8988T (cell line): ENCODE measurements at regions not wholly inside any gene's neighbourhood (a gene's known extent, or its start where the extent isn't known, plus 50 kb on each side); places are given as distances from the start of the nearest gene placed in this dataset.
"Not testable (repeated sequence)": the region's sequence is repeated elsewhere in the genome, so short reads cannot be mapped to it uniquely, and the experiment has no call there.

ENCODE experiments used
- DNase-seq: peaks from one replicate; pipeline ENCODE4 v3.0.0; 2011

- DNase-seq, result no peak
Measured at GRCh38 chr12:67760586-67761275, 112.2 kb downstream of the DYRK2 start.

GRCh38 chr12:67761566-67761965 lies 113.0 kb downstream of the DYRK2 start:
- no peak for DNase-seq

- DNase-seq, result no peak
Measured at GRCh38 chr12:67764055-67764454, 115.5 kb downstream of the DYRK2 start.

GRCh38 chr12:67764946-67765619 lies 116.5 kb downstream of the DYRK2 start:
- DNase-seq, result no peak

- no peak for DNase-seq
Measured at GRCh38 chr12:67765776-67766766, 117.5 kb downstream of the DYRK2 start.

- DNase-seq, result no peak
Measured at GRCh38 chr12:67772267-67773169, 124.0 kb downstream of the DYRK2 start.

GRCh38 chr12:67773896-67774295 lies 125.4 kb downstream of the DYRK2 start:
- DNase-seq, result no peak

GRCh38 chr12:67774983-67775587 lies 126.5 kb downstream of the DYRK2 start:
- DNase-seq, result peak; percentile 42

- no peak for DNase-seq
Measured at GRCh38 chr12:67780580-67781084, 132.1 kb downstream of the DYRK2 start.

GRCh38 chr12:67782573-67782972 lies 134.0 kb downstream of the DYRK2 start:
- DNase-seq, result no peak

- no peak for DNase-seq
Measured at GRCh38 chr12:67783393-67783792, 134.8 kb downstream of the DYRK2 start.

- DNase-seq, result no peak
Measured at GRCh38 chr12:67784831-67785230, 136.3 kb downstream of the DYRK2 start.

- no peak for DNase-seq
Measured at GRCh38 chr12:67786086-67786485, 137.5 kb downstream of the DYRK2 start.

- no peak for DNase-seq
Measured at GRCh38 chr12:67788118-67788517, 139.6 kb downstream of the DYRK2 start.

- no peak for DNase-seq
Measured at GRCh38 chr12:67789266-67789665, 140.7 kb downstream of the DYRK2 start.

- DNase-seq, result no peak
Measured at GRCh38 chr12:67790660-67791059, 142.1 kb downstream of the DYRK2 start.

- not testable (repeated sequence) for DNase-seq
Measured at GRCh38 chr12:67791362-67791761, 142.8 kb downstream of the DYRK2 start.

- DNase-seq, result no peak
Measured at GRCh38 chr12:67792185-67792584, 143.6 kb downstream of the DYRK2 start.

- no peak for DNase-seq
Measured at GRCh38 chr12:67794161-67794560, 145.6 kb downstream of the DYRK2 start.

GRCh38 chr12:67795236-67795635 lies 146.7 kb downstream of the DYRK2 start:
- no peak for DNase-seq

GRCh38 chr12:67797185-67797741 lies 148.7 kb downstream of the DYRK2 start:
- no peak for DNase-seq
